ENCODE measurements at regions not wholly inside any gene's neighbourhood (a gene's known extent, or its start where the extent isn't known, plus 50 kb on each side); places are given as distances from the start of the nearest gene placed in this dataset.
"Not testable (repeated sequence)": the region's sequence is repeated elsewhere in the genome, so short reads cannot be mapped to it uniquely, and the experiment has no call there.

DNA sequence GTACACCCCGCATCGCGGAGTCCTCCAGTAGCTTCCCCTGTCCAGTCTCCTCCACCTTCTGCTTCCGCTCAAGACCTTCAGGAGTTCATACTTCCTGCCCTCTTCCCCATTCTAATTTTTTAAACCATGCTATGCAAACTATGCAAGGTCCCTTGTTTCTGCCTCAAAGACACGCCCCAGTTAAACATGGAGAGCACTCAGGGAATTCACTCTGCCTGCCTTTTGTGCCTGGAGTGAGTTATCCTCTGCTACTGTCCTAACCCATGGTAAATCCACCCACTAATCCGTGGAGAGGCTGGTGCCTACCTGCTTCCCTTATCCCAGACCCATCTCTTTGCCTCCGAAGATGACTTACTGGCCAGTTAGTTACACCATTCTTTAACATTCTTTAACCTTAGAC, 473.7 kb upstream of the JARID2 start:
- no peaks in the 10 kb centered on the region for H3K9me3 ChIP-seq
- DNase-seq (no peak), ATAC-seq (no peak)
- no peaks in the 10 kb centered on the region for H3K36me3 ChIP-seq (ENCODE audit: insufficient read depth in 1 of 2, low read depth in 1 of 2)
- H3K4me3 ChIP-seq, result no peak overlapping the region
- H3K27ac ChIP-seq, result no peak overlapping the region
- intact Hi-C loops (cut with DNase I), result no loop called here
- TF ChIP-seq, protein P1, sequence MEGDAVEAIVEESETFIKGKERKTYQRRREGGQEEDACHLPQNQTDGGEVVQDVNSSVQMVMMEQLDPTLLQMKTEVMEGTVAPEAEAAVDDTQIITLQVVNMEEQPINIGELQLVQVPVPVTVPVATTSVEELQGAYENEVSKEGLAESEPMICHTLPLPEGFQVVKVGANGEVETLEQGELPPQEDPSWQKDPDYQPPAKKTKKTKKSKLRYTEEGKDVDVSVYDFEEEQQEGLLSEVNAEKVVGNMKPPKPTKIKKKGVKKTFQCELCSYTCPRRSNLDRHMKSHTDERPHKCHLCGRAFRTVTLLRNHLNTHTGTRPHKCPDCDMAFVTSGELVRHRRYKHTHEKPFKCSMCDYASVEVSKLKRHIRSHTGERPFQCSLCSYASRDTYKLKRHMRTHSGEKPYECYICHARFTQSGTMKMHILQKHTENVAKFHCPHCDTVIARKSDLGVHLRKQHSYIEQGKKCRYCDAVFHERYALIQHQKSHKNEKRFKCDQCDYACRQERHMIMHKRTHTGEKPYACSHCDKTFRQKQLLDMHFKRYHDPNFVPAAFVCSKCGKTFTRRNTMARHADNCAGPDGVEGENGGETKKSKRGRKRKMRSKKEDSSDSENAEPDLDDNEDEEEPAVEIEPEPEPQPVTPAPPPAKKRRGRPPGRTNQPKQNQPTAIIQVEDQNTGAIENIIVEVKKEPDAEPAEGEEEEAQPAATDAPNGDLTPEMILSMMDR (IDR thresholded peaks at IDR 0.05), result no peak
- H3K4me1 ChIP-seq, result no peaks in the 10 kb centered on the region
- WGBS, 3 donors, result 89 to 93% (median 90%) methylated on average over 7 of the region's 7 CpGs
- H3K27me3 ChIP-seq (ENCODE audit: insufficient read depth in 3 of 3, low read length in 2 of 3), result no peaks in the 10 kb centered on the region

DNA sequence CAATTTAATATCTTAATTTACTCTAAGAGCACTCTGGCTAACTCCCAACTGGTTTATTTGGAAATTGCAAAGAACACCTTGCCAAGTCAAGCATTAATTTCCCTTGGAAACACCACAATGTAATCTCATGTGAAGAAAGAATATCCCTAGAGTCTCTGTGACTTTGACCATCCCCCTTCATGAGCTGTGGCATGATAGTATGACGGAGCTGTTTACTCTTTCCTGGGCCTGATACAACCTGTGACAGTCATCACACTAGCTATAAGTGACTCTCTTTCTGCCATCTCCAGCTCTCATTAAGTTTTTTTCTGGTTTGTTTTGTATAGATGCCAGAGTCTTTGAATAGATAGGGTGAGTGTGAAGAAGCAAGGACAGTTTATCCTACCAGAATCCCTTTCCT, 470.3 kb upstream of the JARID2 start:
- DNase-seq, result no peak
- H3K4me1 ChIP-seq, result no peaks in the 10 kb centered on the region
- intact Hi-C loops (cut with DNase I), result no loop called here
- H3K27ac ChIP-seq, result no peak overlapping the region
- H3K36me3 ChIP-seq (ENCODE audit: insufficient read depth in 1 of 2, low read depth in 1 of 2), result no peaks in the 10 kb centered on the region
- no peaks in the 10 kb centered on the region for H3K27me3 ChIP-seq (ENCODE audit: insufficient read depth in 3 of 3, low read length in 2 of 3)
- WGBS, 3 donors, result 77 to 85% (median 82%) methylated on average over 1 of the region's 1 CpG
- TF ChIP-seq, protein P1 (IDR thresholded peaks at IDR 0.05), result no peak
- H3K4me3 ChIP-seq, result no peak overlapping the region
- H3K9me3 ChIP-seq, result no peaks in the 10 kb centered on the region
- no peak for ATAC-seq

DNA sequence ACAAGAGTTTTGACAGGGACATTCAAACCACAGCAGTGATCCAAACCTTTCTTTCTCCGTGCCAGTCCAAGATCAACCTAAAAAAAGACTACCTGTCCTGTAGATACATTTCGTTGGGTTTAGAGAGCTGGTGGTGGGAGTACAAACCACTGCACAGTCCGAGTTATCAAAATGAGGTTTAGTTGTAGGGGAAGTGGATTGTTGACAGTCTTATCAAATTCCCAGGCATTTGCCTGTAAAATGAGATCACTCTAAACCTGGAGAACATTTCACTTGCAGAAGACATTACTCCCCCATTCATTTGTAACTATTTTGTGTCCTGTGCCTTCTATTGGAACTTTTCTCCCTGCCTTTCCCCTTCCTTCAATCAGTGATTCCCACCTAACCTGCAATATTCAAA, 469.6 kb upstream of the JARID2 start:
- TF ChIP-seq, protein P1 (IDR thresholded peaks at IDR 0.05), result no peak
- Histone ChIP-seq H3K4me3 (no peak overlapping the region), H3K9me3 (no peaks in the 10 kb centered on the region), H3K4me1 (no peaks in the 10 kb centered on the region), H3K27ac (no peak overlapping the region), H3K27me3 (ENCODE audit: insufficient read depth in 3 of 3, low read length in 2 of 3) (no peaks in the 10 kb centered on the region), H3K36me3 (ENCODE audit: insufficient read depth in 1 of 2, low read depth in 1 of 2) (no peaks in the 10 kb centered on the region)
- intact Hi-C loops (cut with DNase I), result no loop called here
- ATAC-seq (no peak), DNase-seq (no peak)
- WGBS, 3 donors, result 87 to 88% (median 88%) methylated on average over 3 of the region's 3 CpGs

DNA sequence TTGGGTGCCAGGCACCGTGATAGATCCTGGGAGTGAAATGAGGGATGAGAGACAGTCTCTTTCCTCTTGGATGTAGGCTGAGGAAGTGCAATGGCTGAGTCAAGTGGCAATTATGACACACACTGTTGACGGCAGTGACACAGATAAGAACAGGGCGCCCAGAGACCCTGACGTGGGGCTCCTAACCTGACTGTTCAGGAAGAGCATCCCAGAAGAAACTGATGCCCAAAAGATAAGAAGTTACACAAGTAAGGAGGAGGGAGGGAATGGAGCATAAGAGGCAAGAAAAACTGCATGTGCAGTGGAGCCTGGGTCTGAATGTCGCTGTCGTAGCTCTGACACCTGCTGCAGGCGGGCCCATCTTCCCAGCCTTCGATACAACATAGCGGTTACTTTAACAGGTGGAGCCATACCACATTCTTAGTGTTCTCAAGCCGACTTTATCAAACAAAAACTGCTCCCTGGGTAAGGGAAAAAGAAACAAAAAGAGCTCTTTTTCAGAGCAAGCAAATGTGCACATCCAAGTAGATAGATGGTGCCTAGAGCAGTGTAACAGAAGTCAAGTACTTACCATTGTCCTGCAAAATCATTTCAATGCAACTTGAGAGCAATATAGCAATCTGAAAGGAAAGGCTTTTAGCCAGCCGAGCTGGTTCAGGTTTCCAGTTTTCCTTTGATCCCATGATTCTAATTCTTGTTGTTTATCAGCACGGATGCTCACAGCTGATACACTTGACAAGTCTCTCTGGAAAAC, 463.9 kb upstream of the JARID2 start:
- H3K27ac ChIP-seq, result no peak overlapping the region
- TF ChIP-seq, protein P1 (IDR thresholded peaks at IDR 0.05), result no peak
- WGBS, 3 donors, result 78 to 82% (median 79%) methylated on average over 12 of the region's 12 CpGs
- no peak overlapping the region for H3K4me3 ChIP-seq
- H3K27me3 ChIP-seq (ENCODE audit: insufficient read depth in 3 of 3, low read length in 2 of 3), result no peaks in the 10 kb centered on the region
- DNase-seq, result no peak
- H3K36me3 ChIP-seq (ENCODE audit: insufficient read depth in 1 of 2, low read depth in 1 of 2), result no peaks in the 10 kb centered on the region
- intact Hi-C loops (cut with DNase I), result no loop called here
- H3K4me1 ChIP-seq, result no peaks in the 10 kb centered on the region
- no peak for ATAC-seq
- H3K9me3 ChIP-seq, result no peaks in the 10 kb centered on the region

DNA sequence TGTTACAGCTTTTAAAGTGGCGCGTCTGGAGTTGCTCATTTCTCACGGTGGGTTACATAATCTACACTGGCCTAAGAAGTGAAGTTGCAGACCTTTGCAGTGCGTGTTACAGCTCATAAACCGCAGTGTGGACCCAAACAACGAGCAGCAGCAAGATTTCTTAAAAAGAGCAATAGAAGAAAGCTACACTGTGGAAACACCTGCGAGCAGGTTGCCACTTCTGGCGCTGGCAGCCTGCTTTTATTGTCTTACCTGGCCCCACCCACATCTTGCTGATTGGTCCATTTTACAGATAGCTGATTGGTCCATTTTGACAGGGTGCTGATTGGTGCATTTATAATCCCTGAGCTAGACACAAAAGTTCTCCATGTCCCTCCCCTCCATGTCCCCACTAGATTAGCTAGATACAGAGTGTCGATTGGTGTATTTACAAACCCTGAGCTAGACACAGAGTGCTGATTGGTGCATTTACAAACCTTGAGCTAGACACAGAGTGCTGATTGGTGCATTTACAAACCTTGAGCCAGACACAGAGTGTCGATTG, 462.9 kb upstream of the JARID2 start:
- DNase-seq; H3K36me3 ChIP-seq (ENCODE audit: insufficient read depth in 1 of 2, low read depth in 1 of 2); H3K27ac ChIP-seq; H3K4me3 ChIP-seq; H3K4me1 ChIP-seq; H3K27me3 ChIP-seq (ENCODE audit: insufficient read depth in 3 of 3, low read length in 2 of 3); ATAC-seq; intact Hi-C loops (cut with DNase I); H3K9me3 ChIP-seq: not testable (repeated sequence)
- WGBS, 3 donors, result 79 to 92% (median 87%) methylated on average over 10 of the region's 10 CpGs
